K562 (cell line): ENCODE measurements at regions not wholly inside any gene's neighbourhood (a gene's known extent, or its start where the extent isn't known, plus 50 kb on each side); places are given as distances from the start of the nearest gene placed in this dataset.

Experiments used
- ATAC-seq: fragments of 200-7000 bp; cut with Tn5 transposase; 3 replicates; pipeline ENCODE4 v1.9.1; 2020; ENCODE audit warnings: moderate library complexity
- BruUV-seq: library from RNA; stranded (reverse); fragments of 400-500 nt; replicated peaks from 2 replicates; lab custom pipeline; 2021; lab: Mats Ljungman, UMichigan
- CTCF ChIA-PET: fragments of 300-600 bp; formaldehyde crosslinking; extraction: SDS; loops from one replicate; lab custom pipeline; 2021; ENCODE audit warnings: low intra/inter-chr PET ratio; lab: Yijun Ruan, JAX
- POLR2A ChIA-PET: fragments of 300-600, 350-650 bp; sonication (Branson Sonifier 250); formaldehyde crosslinking; extraction: SDS; loops from one replicate; lab custom pipeline; 2021; ENCODE audit warnings: antibody characterized with exemption, inconsistent platforms; lab: Yijun Ruan, JAX
- DNase-seq, 4 experiments: peaks; one replicate each; pipeline versions ENCODE4 v3.0.0 to v3.0.0-alpha.2; 2011 to 2018; ENCODE audit warnings: low spot score in 3 of 4, mixed read lengths in 3 of 4; ENCODE audit errors: extremely low read depth in 1 of 4
- FAIRE-seq: peaks from 2 replicates; lab custom pipeline; 2011; peaks lifted over from hg19 to GRCh38; lab: Jason Lieb, UNC
- H2AFZ ChIP-seq: 2 replicates; pipeline ENCODE4 v1.6.0; 2011; ENCODE audit warnings: low read depth, low read length, control low read depth, inconsistent platforms
- H3K27ac ChIP-seq: fragments of 200-600 bp; 3 replicates; pipeline ENCODE4 v1.8.0; 2011; ENCODE audit warnings: low read depth, mild to moderate bottlenecking, control low read depth, inconsistent platforms, low read length, moderate library complexity, mixed read lengths; ENCODE audit errors: extremely low read depth
- H3K27me3 ChIP-seq, 2 experiments: fragments of 300-600 bp in 1 of 2; 2 replicates in 1 of 2; 3 replicates in 1 of 2; pipeline versions ENCODE4 v1.6.0 to v1.8.0; 2011; ENCODE audit warnings: inconsistent platforms in 2 of 2, low read length in 2 of 2, mild to moderate bottlenecking in 1 of 2, mixed read lengths in 1 of 2, moderate library complexity in 1 of 2; ENCODE audit not compliant: control insufficient read depth in 2 of 2, insufficient read depth in 2 of 2
- H3K36me3 ChIP-seq: fragments of 300-600 bp; 3 replicates; pipeline ENCODE4 v1.8.0; 2011; ENCODE audit warnings: mild to moderate bottlenecking, low read length, inconsistent platforms; ENCODE audit not compliant: control insufficient read depth, insufficient read depth
- H3K4me1 ChIP-seq, 2 experiments: fragments of 200-600 bp in 1 of 2; replicated peaks in 1 of 2; 2 replicates in 1 of 2; 3 replicates in 1 of 2; pipeline versions ENCODE4 v1.5.1 to v1.8.0; 2011; ENCODE audit warnings: inconsistent platforms in 2 of 2, low read length in 2 of 2, mild to moderate bottlenecking in 1 of 2, mixed read lengths in 1 of 2, moderate library complexity in 1 of 2; ENCODE audit not compliant: control insufficient read depth in 2 of 2, insufficient read depth in 2 of 2
- H3K4me2 ChIP-seq: 2 replicates; pipeline ENCODE4 v1.6.1; 2011; ENCODE audit warnings: low read length, control low read depth, inconsistent platforms, mixed read lengths; ENCODE audit not compliant: insufficient read depth
- H3K4me3 ChIP-seq: fragments of 200-600 bp; sonication (generic), shearing (Covaris generic); 2 replicates; pipeline ENCODE4 v1.5.1; 2016; ENCODE audit warnings: control low read depth, inconsistent platforms
- H3K79me2 ChIP-seq: fragments of 200-600 bp; 3 replicates; pipeline ENCODE4 v1.8.0; 2011; ENCODE audit warnings: low read length, inconsistent platforms; ENCODE audit not compliant: control insufficient read depth, insufficient read depth
- H3K9ac ChIP-seq, 2 experiments: 2 replicates each; pipeline versions ENCODE4 v1.6.0 to v1.6.1; 2011; ENCODE audit warnings: low read depth in 2 of 2, low read length in 2 of 2, control low read depth in 1 of 2, inconsistent platforms in 1 of 2, mild to moderate bottlenecking in 1 of 2, mixed read lengths in 1 of 2; ENCODE audit not compliant: insufficient read depth in 1 of 2
- H3K9me1 ChIP-seq: one replicate; pipeline ENCODE4 v1.6.0; 2011; ENCODE audit warnings: inconsistent platforms, mild to moderate bottlenecking, low read length, moderate library complexity; ENCODE audit not compliant: control insufficient read depth, insufficient read depth
- H3K9me3 ChIP-seq: replicated peaks from 2 replicates; pipeline ENCODE4 v1.5.1; 2011; ENCODE audit warnings: low read depth, low read length, inconsistent platforms; ENCODE audit not compliant: control insufficient read depth, insufficient read depth
- H4K20me1 ChIP-seq: replicated peaks from 2 replicates; pipeline ENCODE4 v1.6.1; 2011; ENCODE audit warnings: low read length, inconsistent platforms, mixed read lengths; ENCODE audit not compliant: control insufficient read depth, insufficient read depth
- CBFA2T2 ChIP-seq: fragments of 450-650 bp; conservative IDR thresholded peaks from 2 replicates; pipeline ENCODE4 v1.6.1; 2017; ENCODE audit warnings: mild to moderate bottlenecking
- CTBP1 ChIP-seq: fragments of 450-650 bp; IDR thresholded peaks from 2 replicates; pipeline ENCODE4 v1.6.1; 2016; ENCODE audit warnings: borderline replicate concordance
- DEAF1 ChIP-seq: fragments of 450-650 bp; formaldehyde crosslinking; IDR thresholded peaks from 2 replicates; pipeline ENCODE4 v1.4.0; 2020; ENCODE audit warnings: mild to moderate bottlenecking, moderate library complexity
- DPF2 ChIP-seq: fragments of 450-650 bp; IDR thresholded peaks from 2 replicates; pipeline ENCODE4 v1.6.1; 2016
- ELF1 ChIP-seq: fragments of 200-800 bp; sonication (Bioruptor generic); IDR thresholded peaks from 2 replicates; pipeline ENCODE4 v1.6.1; 2016; ENCODE audit warnings: missing genetic modification characterization, missing compliant biosample characterization
- ESRRA ChIP-seq: fragments of 450-650 bp; IDR thresholded peaks from 2 replicates; pipeline ENCODE4 v1.6.1; 2014; ENCODE audit warnings: low read depth, mild to moderate bottlenecking, moderate library complexity, borderline replicate concordance
- HDAC3 ChIP-seq: fragments of 450-650 bp; IDR thresholded peaks from 2 replicates; pipeline ENCODE4 v1.6.1; 2018; ENCODE audit warnings: borderline replicate concordance, mild to moderate bottlenecking, moderate library complexity; ENCODE audit not compliant: partially characterized antibody
- KLF13 ChIP-seq: fragments of 450-650 bp; IDR thresholded peaks from 2 replicates; pipeline ENCODE4 v1.6.1; 2016; ENCODE audit warnings: missing genetic modification characterization, low read depth, mild to moderate bottlenecking, missing compliant biosample characterization, moderate library complexity, borderline replicate concordance
- MXI1 ChIP-seq: IDR thresholded peaks from 2 replicates; pipeline ENCODE4 v1.6.1; 2011; ENCODE audit warnings: low read depth, mild to moderate bottlenecking, improper control_type of control experiment, low read length
- NRF1 ChIP-seq, 2 experiments: fragments of 450-650 bp; IDR thresholded peaks in 1 of 2; conservative IDR thresholded peaks in 1 of 2; 2 replicates each; pipeline ENCODE4 v1.6.1; 2014; ENCODE audit warnings: mild to moderate bottlenecking in 2 of 2
- SPI1 ChIP-seq: IDR thresholded peaks from 2 replicates; pipeline ENCODE4 v1.6.1; 2011; ENCODE audit warnings: low read depth, low read length, control low read depth, borderline replicate concordance
- SRSF9 ChIP-seq: fragments of 200-400 bp; formaldehyde crosslinking; IDR thresholded peaks from 2 replicates; pipeline ENCODE4 v1.6.1; 2017; ENCODE audit warnings: low read depth, low read length, borderline replicate concordance
- STAG1 ChIP-seq: sonication (generic); formaldehyde crosslinking; IDR thresholded peaks from 2 replicates; pipeline ENCODE4 v1.5.0; 2020; ENCODE audit warnings: missing genetic modification reagents, borderline replicate concordance
- TEAD1 ChIP-seq, 2 experiments: fragments of 450-650 bp in 1 of 2; sonication (generic) in 1 of 2; formaldehyde crosslinking; IDR thresholded peaks; 2 replicates each; pipeline versions ENCODE4 v1.4.0 to v1.8.0; 2020 to 2022; ENCODE audit warnings: mild to moderate bottlenecking in 2 of 2, missing genetic modification reagents in 1 of 2
- TFAP4 ChIP-seq: sonication (generic); formaldehyde crosslinking; IDR thresholded peaks from 2 replicates; pipeline ENCODE4 v1.8.0; 2022; ENCODE audit warnings: missing genetic modification reagents, mild to moderate bottlenecking, moderate library complexity, borderline replicate concordance
- ZBTB11 ChIP-seq, 3 experiments: fragments of 200-800 bp in 1 of 3; fragments of 250-450 bp in 1 of 3; fragments of 450-650 bp in 1 of 3; sonication (Bioruptor Pico) in 1 of 3; sonication (Bioruptor generic) in 1 of 3; formaldehyde crosslinking in 1 of 3; IDR thresholded peaks; 2 replicates each; pipeline versions ENCODE4 v1.6.1 to v1.8.0; 2016 to 2022; ENCODE audit warnings: mild to moderate bottlenecking in 2 of 3, missing genetic modification characterization in 2 of 3, missing compliant biosample characterization in 1 of 3, moderate library complexity in 1 of 3
- ZNF217 ChIP-seq: sonication (generic); formaldehyde crosslinking; IDR thresholded peaks from 2 replicates; pipeline ENCODE4 v1.8.0; 2022; ENCODE audit warnings: mild to moderate bottlenecking, missing genetic modification reagents
- WGBS: fragments of 100-300 bp; shearing (Covaris generic); methylation state at CpG from one replicate; pipeline ENCODE4 v1.1.6; 2016; ENCODE audit warnings: low coverage, mixed read lengths; ENCODE audit not compliant: insufficient coverage; ENCODE audit errors: missing lambda C conversion rate; 5-methylcytosine and 5-hydroxymethylcytosine counted together
- in situ Hi-C: fragments of 300-500 bp; cut with MboI; formaldehyde crosslinking; loops from 4 replicates; pipeline ENCODE4 v1.15.0; 2018; ENCODE audit warnings: inconsistent platforms, mixed read lengths
- intact Hi-C: fragments of 100-400 bp; cut with micrococcal nuclease; formaldehyde crosslinking; loops from 2 replicates; pipeline ENCODE4 v1.14.2; 2022

- TF ChIP-seq NRF1 (conservative IDR thresholded peaks at IDR 0.05 in 1 of 2, IDR thresholded peaks at IDR 0.05 in 1 of 2) (0 out of 4 replicates have a peak, but pooled peaks of 1 of the 2 experiments have one; percentile 14), ZBTB11 (CRISPR knock-in tag; IDR thresholded peaks at IDR 0.05) (no peak), SRSF9 (no peak), ELF1 (tag) (peak; percentile 47), CTBP1 (peak; percentile 61; the same call in 1 of the 2 replicates), DPF2 (0 out of 2 replicates have a peak, but pooled peaks have one; percentile 26), HDAC3 (no peak), ESRRA (0 out of 2 replicates have a peak, but pooled peaks have one; percentile 15), MXI1 (no peak), ZNF217 (CRISPR knock-in tag) (no peak), DEAF1 (no peak), SPI1 (peak; percentile 33; the same call in 1 of the 2 replicates), TFAP4 (peak; percentile 34; the same call in 1 of the 2 replicates), KLF13 (tag) (no peak), CBFA2T2 (no peak), TEAD1 (CRISPR knock-in tag; IDR thresholded peaks at IDR 0.05) (0 out of 4 replicates have a peak, but pooled peaks of 1 of the 2 experiments have one; percentile 39), STAG1 (CRISPR knock-in tag) (no peak)
- Histone ChIP-seq H3K79me2 (no peaks in the 10 kb centered on the region), H3K4me1 (peaks cover 3 to 33% of the 10 kb centered on the region in 2 experiments; a peak in 4 of 5 replicates), H2AFZ (peak overlapping the region; percentile 49; the same call in 1 of the 2 replicates), H3K27ac (no peak overlapping the region), H3K27me3 (peaks cover 1 to 9% of the 10 kb centered on the region in 2 experiments; a peak in 3 of 5 replicates), H3K9me1 (no peaks in the 10 kb centered on the region), H3K4me3 (no peak overlapping the region), H3K9me3 (no peaks in the 10 kb centered on the region), H3K9ac (peak overlapping the region in 1 of 2 experiments; percentile 19; a peak in 1 of 4 replicates), H4K20me1 (no peaks in the 10 kb centered on the region), H3K4me2 (peak overlapping the region; percentile 15), H3K36me3 (no peaks in the 10 kb centered on the region)
- 6% methylated on average over 7 of the region's 7 CpGs for WGBS
- intact Hi-C loops = no loop called here
- peak; percentile 53; the same call in 2 of the 3 replicates for ATAC-seq
- in situ Hi-C loops = no loop called here
- FAIRE-seq = peak; percentile 19
- no TSS peak for BruUV-seq
- peak in 3 of 4 experiments; percentile 24 to 44 (median 34) for DNase-seq
- ChIA-PET POLR2A (interaction anchor here (0.7 kb wide), 1 partner anchor 198 kb away, joined by 3 read pairs; no protein-coding TSS in a partner anchor), CTCF (no interaction called here)
Observed at GRCh38 chr6:108736002-108736361, 112.2 kb upstream of the ARMC2 start.
